ENCODE measurements at regions not wholly inside any gene's neighbourhood (a gene's known extent, or its start where the extent isn't known, plus 50 kb on each side); places are given as distances from the start of the nearest gene placed in this dataset.

GRCh38 chr7:21028186-21028585 lies 241.5 kb upstream of the SP8 start:
- DNase-seq (ENCODE audit: low read depth in 2 of 2) = no peak

- no peak for DNase-seq (ENCODE audit: low read depth in 2 of 2)
Measured at GRCh38 chr7:21028599-21028998, 241.9 kb upstream of the SP8 start.

GRCh38 chr7:21029006-21029405 lies 242.3 kb upstream of the SP8 start:
- DNase-seq (ENCODE audit: low read depth in 2 of 2) = no peak

GRCh38 chr7:21030237-21030871 lies 243.7 kb upstream of the SP8 start:
- no peak for DNase-seq (ENCODE audit: low read depth in 2 of 2)

GRCh38 chr7:21041252-21041651 lies 254.6 kb upstream of the SP8 start:
- no peak for DNase-seq (ENCODE audit: low read depth in 2 of 2)

GRCh38 chr7:21041666-21042065 lies 255.0 kb upstream of the SP8 start:
- no peak for DNase-seq (ENCODE audit: low read depth in 2 of 2)

GRCh38 chr7:21044384-21044783 lies 257.7 kb upstream of the SP8 start:
- DNase-seq (ENCODE audit: low read depth in 2 of 2) = no peak

- DNase-seq (ENCODE audit: low read depth in 2 of 2) = no peak
Measured at GRCh38 chr7:21044913-21045568, 258.4 kb upstream of the SP8 start.

GRCh38 chr7:21051865-21052264 lies 265.2 kb upstream of the SP8 start:
- no peak for DNase-seq (ENCODE audit: low read depth in 2 of 2)

- DNase-seq (ENCODE audit: low read depth in 2 of 2) = no peak
Measured at GRCh38 chr7:21054427-21055112, 267.9 kb upstream of the SP8 start.

GRCh38 chr7:21059069-21059468 lies 272.4 kb upstream of the SP8 start:
- DNase-seq (ENCODE audit: low read depth in 2 of 2) = no peak

GRCh38 chr7:21063106-21063505 lies 276.4 kb upstream of the SP8 start:
- no peak for DNase-seq (ENCODE audit: low read depth in 2 of 2)

GRCh38 chr7:21064698-21065648 lies 278.3 kb upstream of the SP8 start:
- DNase-seq (ENCODE audit: low read depth in 2 of 2) = no peak

- DNase-seq (ENCODE audit: low read depth in 2 of 2) = no peak
Measured at GRCh38 chr7:21066221-21066620, 279.5 kb upstream of the SP8 start.

GRCh38 chr7:21067216-21067615 lies 280.5 kb upstream of the SP8 start:
- no peak for DNase-seq (ENCODE audit: low read depth in 2 of 2)

GRCh38 chr7:21070571-21071090 lies 283.9 kb upstream of the SP8 start:
- DNase-seq (ENCODE audit: low read depth in 2 of 2) = no peak

GRCh38 chr7:21071561-21072501 lies 285.1 kb upstream of the SP8 start:
- DNase-seq (ENCODE audit: low read depth in 2 of 2) = no peak

- no peak for DNase-seq (ENCODE audit: low read depth in 2 of 2)
Measured at GRCh38 chr7:21076054-21076453, 289.4 kb upstream of the SP8 start.

GRCh38 chr7:21076574-21076973 lies 289.9 kb upstream of the SP8 start:
- DNase-seq (ENCODE audit: low read depth in 2 of 2) = no peak

GRCh38 chr7:21077602-21078001 lies 290.9 kb upstream of the SP8 start:
- DNase-seq (ENCODE audit: low read depth in 2 of 2) = no peak

- DNase-seq (ENCODE audit: low read depth in 2 of 2) = no peak
Measured at GRCh38 chr7:21084286-21084685, 297.6 kb upstream of the SP8 start.
